Fibroblast of pulmonary artery (primary cell): ENCODE measurements at regions not wholly inside any gene's neighbourhood (a gene's known extent, or its start where the extent isn't known, plus 50 kb on each side); places are given as distances from the start of the nearest gene placed in this dataset.

ENCODE experiments used
- DNase-seq: peaks from one replicate; pipeline ENCODE4 v3.0.0-alpha.2; 2010; ENCODE audit warnings: low read depth
- H3K4me3 ChIP-seq: replicated peaks from 2 replicates; pipeline ENCODE4 v1.5.1; 2011; ENCODE audit warnings: low read depth, mild to moderate bottlenecking, control low read depth, low read length, moderate library complexity
- TF ChIP-seq, protein P1 (sequence below): IDR thresholded peaks from 2 replicates; pipeline ENCODE4 v1.5.1; 2011; ENCODE audit warnings: mild to moderate bottlenecking, control low read depth, low read length, inconsistent platforms; ENCODE audit errors: missing control alignments

DNA sequence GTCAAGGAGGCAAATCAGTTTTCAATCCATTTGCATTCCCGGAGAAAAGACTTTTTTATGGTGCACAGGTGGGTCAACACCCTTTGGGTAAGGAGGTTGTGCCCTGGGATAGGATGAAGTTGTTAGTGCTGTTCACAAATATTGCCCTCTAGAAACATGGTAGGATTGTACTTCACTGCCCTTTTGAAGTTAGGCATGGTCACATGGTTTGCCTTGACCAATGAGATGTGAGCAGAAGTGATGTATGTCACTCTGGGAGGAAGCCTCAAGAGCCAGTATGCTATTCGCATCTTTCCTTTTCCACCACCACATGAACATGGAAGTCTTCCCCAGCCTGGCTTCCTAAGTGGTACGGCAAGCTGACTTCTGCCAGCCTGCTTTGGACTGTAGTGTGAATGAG is 182.7 kb downstream of the TMX1 start:
- DNase-seq = no peak
- no peak overlapping the region for H3K4me3 ChIP-seq
- TF ChIP-seq, protein P1, sequence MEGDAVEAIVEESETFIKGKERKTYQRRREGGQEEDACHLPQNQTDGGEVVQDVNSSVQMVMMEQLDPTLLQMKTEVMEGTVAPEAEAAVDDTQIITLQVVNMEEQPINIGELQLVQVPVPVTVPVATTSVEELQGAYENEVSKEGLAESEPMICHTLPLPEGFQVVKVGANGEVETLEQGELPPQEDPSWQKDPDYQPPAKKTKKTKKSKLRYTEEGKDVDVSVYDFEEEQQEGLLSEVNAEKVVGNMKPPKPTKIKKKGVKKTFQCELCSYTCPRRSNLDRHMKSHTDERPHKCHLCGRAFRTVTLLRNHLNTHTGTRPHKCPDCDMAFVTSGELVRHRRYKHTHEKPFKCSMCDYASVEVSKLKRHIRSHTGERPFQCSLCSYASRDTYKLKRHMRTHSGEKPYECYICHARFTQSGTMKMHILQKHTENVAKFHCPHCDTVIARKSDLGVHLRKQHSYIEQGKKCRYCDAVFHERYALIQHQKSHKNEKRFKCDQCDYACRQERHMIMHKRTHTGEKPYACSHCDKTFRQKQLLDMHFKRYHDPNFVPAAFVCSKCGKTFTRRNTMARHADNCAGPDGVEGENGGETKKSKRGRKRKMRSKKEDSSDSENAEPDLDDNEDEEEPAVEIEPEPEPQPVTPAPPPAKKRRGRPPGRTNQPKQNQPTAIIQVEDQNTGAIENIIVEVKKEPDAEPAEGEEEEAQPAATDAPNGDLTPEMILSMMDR = no peak

GRCh38 chr14:51424041-51424440 is 184.0 kb downstream of the TMX1 start:
- TF ChIP-seq, protein P1 = no peak
- no peak overlapping the region for H3K4me3 ChIP-seq
- no peak for DNase-seq

DNA sequence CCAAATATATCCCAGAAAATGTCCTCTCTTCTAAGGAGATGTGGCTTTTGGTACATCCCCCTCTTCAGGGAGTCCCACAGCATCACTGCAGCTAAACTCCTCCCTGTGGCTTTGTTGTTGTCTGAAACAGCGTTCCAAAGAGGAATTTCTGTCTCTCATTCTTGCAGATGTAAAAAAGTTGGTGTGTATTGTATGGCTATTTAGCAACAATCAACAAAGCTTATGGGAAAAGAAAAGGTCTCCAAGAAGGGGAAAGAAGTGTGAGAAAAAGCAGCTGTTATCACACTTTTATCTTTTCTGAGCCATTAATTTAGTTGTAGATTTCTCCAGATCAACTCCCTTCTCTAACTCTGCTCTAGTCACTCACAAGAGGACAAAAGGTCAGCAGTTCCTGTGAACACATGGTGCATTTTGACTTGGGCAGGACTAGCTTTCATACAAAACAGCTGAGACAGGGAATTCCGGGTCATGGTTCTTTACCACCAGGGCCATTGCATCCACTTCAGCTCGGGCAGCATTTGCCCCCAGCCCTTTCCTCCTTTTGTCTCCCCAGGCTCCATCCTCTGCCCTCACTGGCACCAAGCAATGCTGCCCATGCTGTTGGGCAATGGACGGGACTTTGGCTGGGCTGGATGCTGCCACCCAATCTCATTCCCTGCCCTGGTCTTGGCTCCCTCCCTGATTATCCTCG is 184.7 kb downstream of the TMX1 start:
- H3K4me3 ChIP-seq = no peak overlapping the region
- DNase-seq = peak; percentile 82
- TF ChIP-seq, protein P1 = no peak

DNA sequence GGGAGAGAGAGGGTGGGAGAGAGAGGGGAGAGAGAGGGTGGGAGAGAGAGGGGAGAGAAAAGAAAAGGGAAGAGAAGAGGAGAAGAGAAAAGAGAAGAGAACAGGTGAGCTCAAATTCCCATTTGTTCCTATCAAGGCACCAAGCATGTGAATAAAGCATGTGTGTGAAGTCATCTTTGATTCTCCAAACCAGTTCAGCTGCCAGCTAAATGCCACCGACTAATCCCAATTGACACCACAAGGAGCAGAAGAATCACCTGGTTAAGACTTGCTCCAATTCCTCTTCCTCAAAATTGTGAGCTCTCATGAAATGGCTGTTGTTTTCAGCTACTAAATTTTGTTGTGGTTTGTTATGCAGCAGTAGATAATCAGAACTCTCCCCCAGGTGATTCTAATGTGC is 188.9 kb downstream of the TMX1 start:
- TF ChIP-seq, protein P1 = no peak
- DNase-seq = no peak
- no peak overlapping the region for H3K4me3 ChIP-seq

DNA sequence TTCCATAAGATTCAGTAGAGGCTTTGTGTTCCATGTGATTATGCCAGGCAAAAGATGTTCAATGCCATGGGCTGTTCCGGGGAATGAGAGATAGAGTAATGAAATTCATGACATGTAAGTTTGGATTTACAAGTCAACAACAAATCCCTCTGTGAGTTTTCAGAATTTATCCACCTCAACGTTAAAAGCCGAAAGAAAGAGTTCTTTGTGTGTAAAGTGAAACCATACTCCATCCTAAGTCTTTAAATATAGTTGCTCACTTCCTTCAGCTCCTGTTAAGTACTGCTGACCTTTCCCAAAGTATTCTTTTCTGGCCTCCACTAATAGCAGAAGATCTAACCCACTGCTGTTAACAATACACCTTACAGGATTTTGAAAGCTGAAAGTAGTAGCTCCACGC is 190.0 kb downstream of the TMX1 start:
- no peak overlapping the region for H3K4me3 ChIP-seq
- DNase-seq = no peak
- TF ChIP-seq, protein P1 = no peak

- TF ChIP-seq, protein P1 = no peak
- H3K4me3 ChIP-seq = no peak overlapping the region
- no peak for DNase-seq
Measured at GRCh38 chr14:51430633-51431032, 190.6 kb downstream of the TMX1 start.
